GM21381 (cell line): ENCODE measurements at regions not wholly inside any gene's neighbourhood (a gene's known extent, or its start where the extent isn't known, plus 50 kb on each side); places are given as distances from the start of the nearest gene placed in this dataset.
"Not testable (repeated sequence)": the region's sequence is repeated elsewhere in the genome, so short reads cannot be mapped to it uniquely, and the experiment has no call there.

Experiments
- ATAC-seq: cut with Tn5 transposase; IDR thresholded peaks from one replicate; pipeline ENCODE4 v1.9.1; 2021; ENCODE audit warnings: mild to moderate bottlenecking, moderate library complexity; ENCODE audit not compliant: unreplicated experiment

DNA sequence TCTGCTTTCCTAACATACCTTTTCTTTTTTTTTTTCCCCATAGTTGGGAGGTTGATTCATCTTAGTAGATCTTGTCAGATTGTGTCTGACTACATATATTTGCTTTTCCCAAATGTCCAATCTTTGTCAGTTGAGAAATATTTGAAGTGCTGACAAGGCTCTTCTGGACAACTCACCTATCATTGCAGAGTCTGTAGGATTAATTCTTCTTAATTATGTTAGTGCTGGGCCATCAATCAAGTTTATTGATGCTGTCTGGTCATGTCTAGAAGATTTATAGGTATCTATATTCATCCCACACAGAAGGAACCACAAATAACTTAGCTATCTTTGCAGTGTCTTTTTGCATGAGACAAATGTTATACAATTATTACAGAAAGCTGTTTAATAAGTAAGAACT, 310.6 kb downstream of the ACTR3B start:
- no peak for ATAC-seq

DNA sequence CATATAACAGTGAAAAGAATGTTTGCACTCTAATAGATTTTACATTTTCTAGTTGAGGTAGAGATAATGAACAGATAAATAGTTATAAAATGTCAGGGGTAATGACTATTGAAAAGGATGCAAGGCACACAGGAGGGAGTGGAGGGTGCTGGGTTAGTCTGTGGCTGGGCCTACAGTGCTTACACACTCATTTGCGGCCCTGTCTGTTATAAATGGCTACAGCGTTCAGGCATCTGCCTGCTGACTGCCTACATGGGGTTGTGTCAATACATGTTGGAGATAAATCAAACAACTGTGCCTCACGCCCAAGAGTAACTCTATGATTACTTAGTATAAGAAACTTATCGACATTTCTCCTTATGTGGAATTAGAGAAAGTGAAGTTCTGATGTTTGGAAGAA, 313.3 kb downstream of the ACTR3B start:
- no peak for ATAC-seq

DNA sequence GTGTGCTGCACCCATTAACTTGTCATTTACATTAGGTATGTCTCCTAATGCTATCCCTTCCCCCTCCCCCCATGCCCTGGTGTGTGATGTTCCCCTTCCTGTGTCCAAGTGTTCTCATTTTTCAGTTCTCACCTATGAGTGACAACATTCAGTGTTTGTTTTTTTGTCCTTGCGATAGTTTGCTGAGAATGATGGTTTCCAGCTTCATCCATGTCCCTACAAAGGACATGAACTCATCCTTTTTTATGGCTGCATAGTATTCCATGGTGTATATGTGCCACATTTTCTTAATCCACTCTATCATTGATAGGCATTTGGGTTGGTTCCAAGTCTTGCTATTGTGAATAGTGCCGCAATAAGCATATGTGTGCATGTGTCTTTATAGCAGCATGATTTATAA, 316.7 kb downstream of the ACTR3B start:
- ATAC-seq, result not testable (repeated sequence)

DNA sequence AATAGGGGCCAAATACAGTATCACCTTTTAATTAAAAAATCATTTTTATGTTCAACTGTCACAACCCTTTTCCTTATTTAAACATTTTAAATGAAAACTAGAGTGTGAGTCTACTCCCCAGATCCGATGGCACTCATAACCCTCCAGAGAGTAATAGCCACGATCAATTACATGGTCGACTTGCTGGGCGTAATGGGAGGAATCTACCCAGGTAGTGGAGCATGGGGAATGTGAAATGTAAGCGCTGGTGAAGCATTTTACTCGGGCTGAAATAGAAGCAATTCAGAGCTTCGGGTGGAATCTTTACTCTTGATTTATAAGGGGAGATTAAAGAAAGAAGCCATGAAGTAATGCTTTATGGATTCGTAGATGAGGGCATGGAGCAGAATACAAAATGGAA, 321.9 kb downstream of the ACTR3B start:
- ATAC-seq, result no peak

DNA sequence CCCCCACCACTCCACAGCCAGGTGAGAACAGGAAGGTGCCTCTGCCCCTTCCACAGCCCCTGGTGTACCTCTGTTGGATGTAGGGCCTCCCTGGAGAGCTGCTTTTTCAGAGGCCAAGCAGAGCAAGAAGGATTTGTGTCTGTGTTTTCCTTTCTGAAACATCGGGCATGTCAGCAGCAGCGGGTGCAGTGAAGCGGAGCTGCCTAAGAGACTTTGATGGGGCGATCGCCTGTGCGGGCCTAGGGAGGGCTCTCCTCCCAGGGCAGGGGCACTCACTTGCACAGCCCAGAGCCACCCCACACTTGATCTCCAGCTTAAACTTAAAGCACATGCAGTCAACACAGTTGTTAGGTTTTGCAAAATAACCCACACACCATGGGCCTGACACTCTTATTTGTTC, 324.7 kb downstream of the ACTR3B start:
- no peak for ATAC-seq

DNA sequence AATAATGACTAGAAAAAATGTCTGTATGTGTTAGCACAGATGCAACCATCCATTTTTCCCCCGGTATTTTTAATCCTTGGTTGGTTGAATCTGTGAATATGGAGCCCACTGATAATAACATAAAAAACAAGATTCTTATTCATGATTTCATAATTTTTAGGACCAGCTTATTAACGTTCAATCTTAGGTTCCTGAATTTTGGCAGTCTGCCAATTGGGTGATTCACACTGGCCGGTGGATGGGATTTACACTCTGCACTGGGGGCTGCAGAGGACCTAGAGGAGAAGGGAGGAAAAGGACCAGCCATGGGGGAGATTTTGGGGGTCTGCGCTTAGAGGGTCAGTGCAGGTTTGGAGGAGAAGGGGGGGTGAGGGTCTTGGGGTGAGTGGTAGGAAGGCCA, 327.9 kb downstream of the ACTR3B start:
- no peak for ATAC-seq

DNA sequence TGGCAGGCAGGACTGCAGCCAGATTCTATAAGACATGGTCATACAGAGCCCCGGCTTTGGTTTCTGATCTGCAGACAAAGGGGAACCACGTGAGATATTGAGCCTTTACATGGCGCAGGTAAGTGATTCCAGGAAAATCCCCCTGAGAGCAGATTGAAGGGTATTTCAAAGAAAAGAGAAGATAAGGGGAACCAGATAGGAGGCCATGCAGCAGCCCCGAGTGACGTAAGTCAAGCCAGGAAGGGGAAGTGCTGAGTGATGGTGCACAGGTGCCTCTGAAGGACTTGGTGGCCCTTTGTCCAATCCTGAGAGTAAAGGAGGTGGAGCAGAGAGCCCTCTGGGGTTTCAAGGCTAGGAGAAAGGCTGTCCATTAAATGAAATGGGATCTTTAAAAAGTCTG, 329.0 kb downstream of the ACTR3B start:
- ATAC-seq, result no peak

DNA sequence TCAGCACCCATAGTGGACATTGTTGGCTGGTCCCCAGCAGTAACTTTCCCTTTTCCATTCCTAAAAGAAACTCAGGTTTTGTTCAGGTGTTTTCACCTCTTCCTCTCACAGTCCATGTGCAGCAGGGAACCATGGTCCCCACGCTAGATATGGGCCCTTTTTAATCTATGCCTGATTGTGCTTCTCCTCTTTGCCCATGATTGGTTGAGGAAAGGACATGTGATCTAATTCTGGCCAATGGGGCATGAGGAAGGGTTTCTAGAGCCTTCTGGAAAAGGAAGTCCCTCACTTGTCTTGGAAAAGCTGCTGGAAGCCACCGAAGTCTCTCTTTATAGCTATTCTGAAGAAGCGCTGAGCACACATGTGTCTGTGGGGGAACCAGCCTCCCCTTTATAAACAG, 330.7 kb downstream of the ACTR3B start:
- no peak for ATAC-seq

DNA sequence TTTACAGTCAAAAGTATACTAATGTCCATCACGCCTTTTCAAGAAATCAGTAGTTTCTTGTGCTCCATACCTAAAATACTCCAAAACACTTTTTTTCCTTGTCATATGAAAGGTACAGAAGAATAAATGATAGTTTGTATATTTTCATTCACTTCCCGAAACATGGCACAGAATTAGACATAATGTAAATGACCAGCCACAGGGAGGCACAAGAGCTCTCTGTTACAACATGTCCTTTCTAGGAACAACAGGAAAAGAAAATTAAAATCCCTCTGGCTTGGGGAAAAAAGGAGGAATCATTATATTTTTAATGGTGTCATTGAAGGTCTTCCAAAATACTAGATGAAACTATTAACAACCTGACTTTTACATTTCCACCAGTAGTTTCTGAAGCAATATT, 331.2 kb downstream of the ACTR3B start:
- no peak for ATAC-seq

DNA sequence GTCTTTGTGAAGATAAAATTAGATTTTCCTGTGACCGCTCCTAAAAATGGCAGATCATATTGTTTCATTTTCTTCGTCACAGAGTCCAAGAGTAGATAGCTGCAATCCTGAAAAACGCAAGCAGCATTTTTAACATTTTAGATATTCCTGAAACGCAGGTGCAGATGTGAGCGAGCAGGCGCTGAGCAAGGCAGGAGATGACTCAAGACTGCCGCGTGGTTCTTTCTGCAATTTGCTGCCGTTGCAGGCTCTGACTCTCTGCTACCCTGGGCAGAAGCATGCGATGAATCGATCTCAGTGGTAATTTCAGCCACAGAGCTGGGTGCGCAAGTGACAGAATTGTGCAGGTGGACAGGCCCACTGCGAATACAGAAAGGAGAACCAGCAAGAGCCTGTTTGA, 331.9 kb downstream of the ACTR3B start:
- ATAC-seq, result no peak

DNA sequence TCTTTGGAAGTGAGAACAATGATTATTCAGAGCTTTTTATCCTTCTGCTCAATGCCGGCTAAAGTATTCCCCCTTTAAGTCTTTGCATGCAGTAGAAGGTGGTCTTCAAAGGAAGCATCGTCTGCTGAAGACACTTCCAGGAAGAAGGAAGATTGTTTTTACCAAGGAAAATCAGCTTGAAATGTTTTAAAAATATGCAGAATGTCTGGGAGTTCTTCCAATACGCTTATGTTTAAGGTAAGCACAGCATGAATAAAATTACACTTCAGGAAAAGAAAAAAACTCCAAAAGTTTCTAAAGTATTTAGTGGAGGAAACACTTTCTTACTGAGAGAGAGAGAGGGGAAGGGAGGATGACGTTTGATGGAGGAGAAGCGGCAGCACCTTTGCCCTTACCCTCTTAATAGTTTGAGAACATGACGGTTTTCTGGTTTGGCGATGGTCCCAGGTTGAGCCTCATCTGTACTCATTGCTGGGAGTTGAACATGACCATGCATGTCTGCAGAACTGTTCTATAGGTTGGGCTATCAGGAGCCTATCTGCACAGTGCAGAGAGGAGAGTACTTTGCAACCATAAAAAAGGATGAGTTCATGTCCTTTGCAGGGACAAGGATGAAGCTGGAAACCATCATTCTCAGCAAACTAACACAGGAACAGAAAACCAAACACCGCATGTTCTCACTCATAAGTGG, 338.1 kb downstream of the ACTR3B start:
- ATAC-seq, result no peak

DNA sequence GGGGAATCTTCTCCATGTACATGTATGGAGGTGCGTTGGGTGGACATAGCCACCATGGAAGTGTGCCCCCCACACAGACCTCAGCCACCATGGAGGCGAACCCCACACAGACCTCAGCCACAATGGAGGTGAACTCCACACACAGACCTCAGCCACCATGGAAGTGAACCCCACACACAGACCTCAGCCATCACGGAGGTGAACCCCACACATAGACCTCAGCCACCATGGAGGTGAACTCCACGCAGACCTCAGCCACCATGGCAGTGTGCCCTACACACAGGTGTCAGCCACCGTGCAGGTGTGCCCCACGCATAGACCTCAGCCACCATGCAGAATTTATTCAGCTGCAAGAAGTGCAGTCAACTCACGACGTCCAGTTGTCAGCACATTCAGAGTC, 339.7 kb downstream of the ACTR3B start:
- ATAC-seq, result no peak

DNA sequence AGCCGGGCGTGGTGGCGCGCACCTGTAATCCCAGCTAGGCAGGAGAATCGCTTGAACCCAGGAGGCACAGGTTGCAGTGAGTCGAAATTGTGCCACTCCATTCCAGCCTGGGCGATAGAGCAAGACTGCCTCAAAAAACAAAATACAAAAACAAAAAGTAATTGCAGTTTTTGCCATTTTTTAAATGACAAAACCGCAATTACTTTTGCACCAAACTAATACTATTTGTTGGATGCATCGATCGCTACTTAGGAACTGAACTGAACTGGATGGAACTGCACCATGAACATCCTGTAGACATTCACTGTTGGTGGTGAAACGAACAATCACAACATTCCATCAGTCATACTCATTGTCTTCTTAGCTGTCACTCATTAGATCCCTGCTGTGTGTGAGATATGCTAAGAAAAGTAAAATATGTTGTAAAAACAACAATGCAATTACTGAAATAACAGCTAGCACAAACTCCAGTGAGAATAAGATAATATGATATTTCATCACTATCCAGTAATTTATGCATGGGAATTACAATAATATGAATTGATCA, 341.2 kb downstream of the ACTR3B start:
- ATAC-seq, result no peak

DNA sequence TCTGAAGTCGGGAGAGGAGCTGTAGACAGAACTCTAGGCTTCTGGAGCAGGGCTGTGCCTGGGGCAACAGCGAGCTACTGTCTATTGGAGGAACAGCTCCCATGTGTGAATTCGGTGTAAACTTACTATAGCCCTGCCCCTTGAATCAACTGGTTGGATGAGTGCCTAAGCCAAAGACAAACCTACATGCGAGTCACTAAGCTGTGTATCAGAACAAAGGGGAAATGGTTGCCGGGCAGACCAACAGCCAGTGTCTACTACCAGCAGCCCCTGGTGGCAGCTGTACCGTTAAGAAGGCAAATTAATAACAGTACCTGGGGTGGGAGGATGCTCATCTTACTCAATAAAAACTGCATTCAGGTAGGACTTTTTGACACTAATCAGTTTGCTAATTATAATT, 343.6 kb downstream of the ACTR3B start:
- ATAC-seq, result no peak

DNA sequence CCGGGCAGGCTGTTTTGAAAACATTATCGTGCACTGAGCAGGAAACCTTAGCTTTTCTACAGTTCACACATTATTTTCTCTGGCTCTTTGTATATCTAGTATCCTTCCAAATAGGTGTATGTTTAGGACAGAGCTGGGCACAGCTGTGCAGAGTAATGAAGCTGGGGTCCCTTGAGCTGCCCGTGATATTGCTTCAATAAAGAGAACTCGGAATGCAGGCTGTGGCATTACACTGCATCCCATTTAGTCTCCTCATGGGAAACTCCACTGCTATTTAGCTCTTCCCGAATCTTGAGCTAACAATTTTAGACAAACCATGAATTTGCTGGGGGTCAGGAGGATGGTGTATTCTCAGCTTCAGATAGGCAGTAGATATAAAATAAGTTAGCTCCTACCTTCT, 348.3 kb downstream of the ACTR3B start:
- no peak for ATAC-seq

DNA sequence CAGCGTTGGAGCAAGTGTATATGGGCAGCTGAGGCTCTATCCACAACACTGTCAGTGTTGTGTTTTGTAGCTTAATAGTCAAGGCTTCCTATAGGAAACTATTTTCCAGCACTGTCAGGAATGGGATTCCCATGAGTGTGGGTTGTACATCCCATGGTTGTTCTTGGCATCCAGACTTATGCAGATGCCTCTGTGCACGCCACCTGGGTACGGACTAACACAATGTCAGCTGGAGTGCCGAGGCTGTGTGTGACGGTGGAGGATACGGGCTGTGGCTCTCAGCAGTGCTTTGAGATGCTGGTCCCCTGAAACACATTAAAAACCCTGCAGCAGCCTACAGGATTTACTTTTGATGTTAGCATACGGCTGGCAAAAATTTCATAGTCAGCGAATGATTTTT, 350.0 kb downstream of the ACTR3B start:
- no peak for ATAC-seq

DNA sequence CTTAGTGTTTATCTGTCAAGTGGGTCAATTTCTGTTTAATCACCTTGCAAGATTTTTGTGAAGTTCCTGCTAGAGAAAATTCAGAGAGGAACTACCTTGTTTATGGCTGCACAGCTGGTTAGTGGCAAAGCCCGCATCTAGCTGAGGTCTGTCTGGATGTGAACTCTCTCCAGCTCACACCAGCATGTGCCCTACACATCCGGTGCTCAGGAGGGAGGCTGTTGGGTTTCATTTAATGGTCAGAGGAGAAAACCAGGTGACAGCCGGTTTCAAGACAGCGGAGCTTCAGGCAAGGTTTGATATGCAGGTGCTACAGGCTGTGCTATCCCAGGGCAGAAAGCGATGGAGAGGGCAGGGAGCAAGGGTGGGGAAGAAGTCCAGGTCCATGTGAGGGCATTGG, 351.1 kb downstream of the ACTR3B start:
- no peak for ATAC-seq

DNA sequence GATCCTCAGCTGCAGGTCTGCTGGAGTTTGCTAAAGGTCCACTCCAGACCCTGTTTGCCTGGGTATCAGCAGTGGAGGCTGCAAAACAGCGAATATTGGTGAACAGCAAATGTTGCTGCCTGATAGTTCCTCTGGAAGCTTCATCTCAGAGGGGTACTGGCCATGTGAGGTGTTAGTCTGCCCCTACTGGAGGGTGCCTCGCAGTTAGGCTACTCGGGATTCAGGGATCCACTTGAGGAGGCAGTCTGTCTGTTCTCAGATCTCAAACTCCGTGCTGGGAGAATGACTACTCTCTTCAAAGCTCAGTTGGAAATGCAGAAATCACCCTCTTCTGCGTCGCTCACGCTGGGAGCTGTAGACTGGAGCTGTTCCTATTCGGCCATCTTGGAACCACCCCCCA, 362.7 kb downstream of the ACTR3B start:
- ATAC-seq, result not testable (repeated sequence)

DNA sequence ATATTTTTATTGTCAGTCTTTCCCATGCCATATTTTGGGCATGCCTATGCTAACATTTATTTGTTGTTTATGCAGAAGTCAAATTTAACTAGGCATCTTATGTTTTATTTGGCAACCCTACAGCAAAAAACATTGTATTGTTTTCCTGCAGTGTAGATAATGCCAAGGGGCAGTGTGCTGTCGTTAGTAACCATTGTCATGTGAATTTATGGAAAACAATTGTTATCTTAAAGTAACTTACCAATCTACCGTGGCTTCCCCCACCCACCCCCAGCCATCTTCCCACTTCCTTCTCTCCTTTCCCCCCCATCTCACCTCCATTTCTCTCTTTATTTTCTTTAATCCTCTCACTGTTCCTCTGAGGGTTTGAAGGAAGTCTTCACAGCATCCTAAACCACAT, 370.5 kb downstream of the ACTR3B start:
- ATAC-seq, result no peak

DNA sequence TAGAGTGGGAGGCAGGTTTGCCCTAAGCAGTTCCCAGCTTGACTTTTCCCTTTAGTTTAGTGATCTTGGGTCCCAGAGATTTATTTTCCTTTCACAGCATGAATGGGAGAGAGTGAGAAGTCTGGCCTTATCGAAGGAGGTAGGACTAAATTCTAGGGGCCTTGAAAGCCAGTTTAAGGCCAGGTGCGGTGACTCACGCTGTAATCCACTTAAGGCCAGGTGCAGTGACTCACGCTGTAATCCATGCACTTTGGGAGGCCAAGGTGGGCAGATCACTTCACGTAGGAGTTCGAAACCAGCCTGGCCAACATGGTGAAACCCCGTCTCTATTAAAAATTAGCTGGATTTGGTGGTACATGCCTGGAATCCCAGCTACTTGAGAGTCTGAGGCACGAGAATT, 392.2 kb downstream of the ACTR3B start:
- no peak for ATAC-seq

DNA sequence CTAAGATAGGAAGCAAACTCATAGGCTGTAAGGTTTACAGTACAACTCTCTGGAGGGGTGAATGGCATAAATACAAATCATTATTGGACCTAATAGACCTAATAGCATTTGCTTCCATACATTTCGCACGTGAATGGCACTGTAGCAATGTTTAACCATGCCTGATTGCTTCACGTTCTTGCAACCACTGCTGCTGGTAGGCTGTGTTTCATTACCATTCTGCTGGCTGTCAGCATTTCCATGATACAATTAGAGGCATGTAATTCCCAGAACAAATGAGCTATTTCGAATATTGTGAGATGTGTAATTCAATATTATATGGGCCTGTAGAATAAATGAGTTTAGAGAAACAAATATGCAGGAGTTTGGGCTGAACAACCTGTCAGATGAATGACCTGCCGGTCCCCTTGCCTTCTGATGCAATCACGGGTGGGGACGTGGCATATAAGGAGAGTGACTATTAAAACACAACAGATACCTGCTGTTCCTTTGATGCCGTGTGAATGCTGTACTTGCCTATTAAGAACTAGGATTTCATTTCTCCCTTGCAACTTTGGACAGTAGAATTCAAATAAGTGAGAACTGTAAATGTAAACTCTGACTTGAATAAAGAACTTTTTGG, 393.4 kb downstream of the ACTR3B start:
- ATAC-seq, result no peak

DNA sequence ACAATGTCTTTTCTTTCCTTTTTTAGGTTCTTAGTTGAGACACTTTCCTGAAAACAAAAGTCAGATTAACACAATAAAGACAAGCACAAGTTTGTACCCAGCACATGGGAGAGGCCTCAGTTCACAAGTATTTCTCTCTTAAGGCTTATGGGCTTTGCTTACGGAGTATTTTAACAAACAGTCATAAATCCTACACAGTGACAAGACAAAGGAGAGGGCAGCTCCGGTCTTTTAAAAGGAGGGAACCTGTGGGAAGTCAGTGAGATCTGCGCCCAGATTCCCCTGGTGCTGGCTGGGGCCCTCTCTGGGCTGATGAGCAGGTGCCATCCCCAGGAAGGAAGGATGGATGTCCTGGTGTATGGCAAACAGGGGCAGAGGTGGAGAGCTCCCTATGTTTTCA, 398.6 kb downstream of the ACTR3B start:
- no peak for ATAC-seq

DNA sequence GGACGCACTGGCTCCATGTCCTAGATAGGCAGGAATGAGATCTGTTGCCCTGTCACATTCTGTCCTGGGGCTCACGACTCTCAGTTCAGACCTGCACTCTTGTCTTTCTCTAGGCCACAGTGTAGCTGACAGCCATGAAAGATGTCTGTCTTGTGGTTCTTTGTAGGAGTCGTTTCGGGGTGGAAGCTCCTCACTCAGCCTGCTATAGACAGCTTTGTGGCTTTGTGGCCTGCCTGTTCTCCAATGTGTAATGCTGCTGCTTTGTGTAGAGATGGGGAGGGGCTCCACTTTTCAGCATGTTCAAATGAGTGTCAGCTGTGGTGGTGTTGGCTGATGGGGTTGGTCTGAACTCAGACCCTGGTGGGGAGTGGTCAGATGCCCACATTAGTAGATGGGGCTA, 410.7 kb downstream of the ACTR3B start:
- no peak for ATAC-seq
